ENCODE measurements at regions not wholly inside any gene's neighbourhood (a gene's known extent, or its start where the extent isn't known, plus 50 kb on each side); places are given as distances from the start of the nearest gene placed in this dataset.

DNA sequence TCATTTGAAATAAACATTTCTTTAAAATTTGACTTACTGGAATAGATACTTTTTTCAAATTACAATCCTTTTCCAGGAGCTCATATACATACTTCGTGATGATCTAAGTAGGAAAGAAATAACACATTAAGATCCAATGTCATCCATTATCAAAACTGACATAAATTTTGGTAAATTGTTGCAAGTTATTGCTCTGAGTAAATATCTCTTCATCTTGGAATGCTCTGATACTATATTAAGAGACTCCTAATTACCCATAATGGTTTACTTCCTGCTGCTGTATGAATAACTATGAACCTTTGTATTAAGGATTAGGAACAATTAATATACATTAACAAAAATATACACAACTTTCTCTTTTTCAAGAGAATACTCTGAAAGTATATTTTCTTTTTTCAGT, 223.0 kb upstream of the POU5F2 start:
- TF ChIP-seq, protein P1, sequence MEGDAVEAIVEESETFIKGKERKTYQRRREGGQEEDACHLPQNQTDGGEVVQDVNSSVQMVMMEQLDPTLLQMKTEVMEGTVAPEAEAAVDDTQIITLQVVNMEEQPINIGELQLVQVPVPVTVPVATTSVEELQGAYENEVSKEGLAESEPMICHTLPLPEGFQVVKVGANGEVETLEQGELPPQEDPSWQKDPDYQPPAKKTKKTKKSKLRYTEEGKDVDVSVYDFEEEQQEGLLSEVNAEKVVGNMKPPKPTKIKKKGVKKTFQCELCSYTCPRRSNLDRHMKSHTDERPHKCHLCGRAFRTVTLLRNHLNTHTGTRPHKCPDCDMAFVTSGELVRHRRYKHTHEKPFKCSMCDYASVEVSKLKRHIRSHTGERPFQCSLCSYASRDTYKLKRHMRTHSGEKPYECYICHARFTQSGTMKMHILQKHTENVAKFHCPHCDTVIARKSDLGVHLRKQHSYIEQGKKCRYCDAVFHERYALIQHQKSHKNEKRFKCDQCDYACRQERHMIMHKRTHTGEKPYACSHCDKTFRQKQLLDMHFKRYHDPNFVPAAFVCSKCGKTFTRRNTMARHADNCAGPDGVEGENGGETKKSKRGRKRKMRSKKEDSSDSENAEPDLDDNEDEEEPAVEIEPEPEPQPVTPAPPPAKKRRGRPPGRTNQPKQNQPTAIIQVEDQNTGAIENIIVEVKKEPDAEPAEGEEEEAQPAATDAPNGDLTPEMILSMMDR (IDR thresholded peaks at IDR 0.05), result no peak
- TF ChIP-seq, protein P2, sequence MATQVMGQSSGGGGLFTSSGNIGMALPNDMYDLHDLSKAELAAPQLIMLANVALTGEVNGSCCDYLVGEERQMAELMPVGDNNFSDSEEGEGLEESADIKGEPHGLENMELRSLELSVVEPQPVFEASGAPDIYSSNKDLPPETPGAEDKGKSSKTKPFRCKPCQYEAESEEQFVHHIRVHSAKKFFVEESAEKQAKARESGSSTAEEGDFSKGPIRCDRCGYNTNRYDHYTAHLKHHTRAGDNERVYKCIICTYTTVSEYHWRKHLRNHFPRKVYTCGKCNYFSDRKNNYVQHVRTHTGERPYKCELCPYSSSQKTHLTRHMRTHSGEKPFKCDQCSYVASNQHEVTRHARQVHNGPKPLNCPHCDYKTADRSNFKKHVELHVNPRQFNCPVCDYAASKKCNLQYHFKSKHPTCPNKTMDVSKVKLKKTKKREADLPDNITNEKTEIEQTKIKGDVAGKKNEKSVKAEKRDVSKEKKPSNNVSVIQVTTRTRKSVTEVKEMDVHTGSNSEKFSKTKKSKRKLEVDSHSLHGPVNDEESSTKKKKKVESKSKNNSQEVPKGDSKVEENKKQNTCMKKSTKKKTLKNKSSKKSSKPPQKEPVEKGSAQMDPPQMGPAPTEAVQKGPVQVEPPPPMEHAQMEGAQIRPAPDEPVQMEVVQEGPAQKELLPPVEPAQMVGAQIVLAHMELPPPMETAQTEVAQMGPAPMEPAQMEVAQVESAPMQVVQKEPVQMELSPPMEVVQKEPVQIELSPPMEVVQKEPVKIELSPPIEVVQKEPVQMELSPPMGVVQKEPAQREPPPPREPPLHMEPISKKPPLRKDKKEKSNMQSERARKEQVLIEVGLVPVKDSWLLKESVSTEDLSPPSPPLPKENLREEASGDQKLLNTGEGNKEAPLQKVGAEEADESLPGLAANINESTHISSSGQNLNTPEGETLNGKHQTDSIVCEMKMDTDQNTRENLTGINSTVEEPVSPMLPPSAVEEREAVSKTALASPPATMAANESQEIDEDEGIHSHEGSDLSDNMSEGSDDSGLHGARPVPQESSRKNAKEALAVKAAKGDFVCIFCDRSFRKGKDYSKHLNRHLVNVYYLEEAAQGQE (IDR thresholded peaks at IDR 0.05; ENCODE audit: insufficient read depth in 1 of 2, low read depth in 2 of 2, low read length in 1 of 2), result no peak

All from Panc1 (cell line).